Smooth muscle cell (in vitro differentiated cells): ENCODE measurements at regions not wholly inside any gene's neighbourhood (a gene's known extent, or its start where the extent isn't known, plus 50 kb on each side); places are given as distances from the start of the nearest gene placed in this dataset.

Source experiments
- DNase-seq: peaks from one replicate; lab custom pipeline; 2025; ENCODE audit not compliant: unreplicated experiment; lab: John Stamatoyannopoulos, UW
- H2AFZ ChIP-seq: fragments of 200-600 bp; sonication (generic); 2 replicates; pipeline ENCODE4 v1.6.0; 2016; ENCODE audit warnings: antibody characterized with exemption, low read depth, mild to moderate bottlenecking
- H3F3A ChIP-seq: fragments of 200-600 bp; sonication (generic); 2 replicates; pipeline ENCODE4 v1.6.0; 2017; ENCODE audit warnings: antibody characterized with exemption, low read depth
- H3K27ac ChIP-seq: fragments of 200-600 bp; sonication (generic); 2 replicates; pipeline ENCODE4 v1.5.1; 2016; ENCODE audit warnings: low read depth, mild to moderate bottlenecking
- H3K27me3 ChIP-seq: fragments of 200-600 bp; sonication (generic); 2 replicates; pipeline ENCODE4 v1.6.1; 2016; ENCODE audit warnings: low read depth, mild to moderate bottlenecking
- H3K36me3 ChIP-seq: fragments of 200-600 bp; sonication (generic); 2 replicates; pipeline ENCODE4 v1.5.1; 2016; ENCODE audit warnings: low read depth
- H3K4me1 ChIP-seq: fragments of 200-600 bp; sonication (generic); 2 replicates; pipeline ENCODE4 v1.5.1; 2016; ENCODE audit warnings: low read depth
- H3K4me2 ChIP-seq: fragments of 200-600 bp; sonication (generic); 2 replicates; pipeline ENCODE4 v1.6.0; 2016; ENCODE audit warnings: mild to moderate bottlenecking
- H3K4me3 ChIP-seq: fragments of 200-600 bp; sonication (generic); 2 replicates; pipeline ENCODE4 v1.5.1; 2016; ENCODE audit warnings: mild to moderate bottlenecking
- H3K79me2 ChIP-seq: fragments of 200-600 bp; sonication (generic); 2 replicates; pipeline ENCODE4 v1.6.0; 2016; ENCODE audit warnings: low read depth, mild to moderate bottlenecking
- H3K9ac ChIP-seq: fragments of 200-600 bp; sonication (generic); 2 replicates; pipeline ENCODE4 v1.6.0; 2016; ENCODE audit warnings: low read depth
- H3K9me3 ChIP-seq: fragments of 200-600 bp; sonication (generic); replicated peaks from 2 replicates; pipeline ENCODE4 v1.5.1; 2016; ENCODE audit warnings: low read depth
- H4K20me1 ChIP-seq: fragments of 200-600 bp; sonication (generic); 2 replicates; pipeline ENCODE4 v1.6.0; 2016; ENCODE audit warnings: low read depth
- WGBS: methylation state at CpG from one replicate; pipeline ENCODE4 v1.1.7; 2016; ENCODE audit warnings: low lambda C conversion rate; 5-methylcytosine and 5-hydroxymethylcytosine counted together
- TF ChIP-seq, protein P1 (sequence below): fragments of 200-600 bp; sonication (generic); IDR thresholded peaks from 2 replicates; pipeline ENCODE4 v1.5.1; 2017; ENCODE audit warnings: borderline replicate concordance, mild to moderate bottlenecking, antibody characterized with exemption; ENCODE audit not compliant: insufficient read depth, poor library complexity, severe bottlenecking

DNA sequence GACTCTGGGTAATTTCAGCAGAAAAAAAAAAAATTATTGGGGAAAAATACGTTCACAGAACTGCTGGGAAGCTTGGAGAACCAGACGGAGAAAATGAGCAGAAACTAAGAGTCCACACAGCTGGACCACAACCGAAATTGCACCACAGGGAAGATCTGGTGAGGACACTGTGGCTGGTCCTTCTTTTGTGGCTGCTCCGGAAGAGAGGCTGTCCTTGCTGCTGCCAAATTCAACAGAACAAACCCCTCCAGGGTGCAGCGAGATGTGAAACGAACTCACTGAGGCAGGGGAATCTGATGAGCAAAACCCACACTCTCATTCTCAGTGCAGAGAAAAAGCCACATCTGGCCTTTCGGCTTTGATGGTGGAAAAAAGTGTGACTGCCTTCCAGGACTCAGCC lies 200.0 kb downstream of the ACTL7B start:
- 86% methylated on average over 7 of the region's 7 CpGs for WGBS
- no peak overlapping the region for H2AFZ ChIP-seq
- no peaks in the 10 kb centered on the region for H3K27me3 ChIP-seq
- no peaks in the 10 kb centered on the region for H3K4me1 ChIP-seq
- TF ChIP-seq, protein P1, sequence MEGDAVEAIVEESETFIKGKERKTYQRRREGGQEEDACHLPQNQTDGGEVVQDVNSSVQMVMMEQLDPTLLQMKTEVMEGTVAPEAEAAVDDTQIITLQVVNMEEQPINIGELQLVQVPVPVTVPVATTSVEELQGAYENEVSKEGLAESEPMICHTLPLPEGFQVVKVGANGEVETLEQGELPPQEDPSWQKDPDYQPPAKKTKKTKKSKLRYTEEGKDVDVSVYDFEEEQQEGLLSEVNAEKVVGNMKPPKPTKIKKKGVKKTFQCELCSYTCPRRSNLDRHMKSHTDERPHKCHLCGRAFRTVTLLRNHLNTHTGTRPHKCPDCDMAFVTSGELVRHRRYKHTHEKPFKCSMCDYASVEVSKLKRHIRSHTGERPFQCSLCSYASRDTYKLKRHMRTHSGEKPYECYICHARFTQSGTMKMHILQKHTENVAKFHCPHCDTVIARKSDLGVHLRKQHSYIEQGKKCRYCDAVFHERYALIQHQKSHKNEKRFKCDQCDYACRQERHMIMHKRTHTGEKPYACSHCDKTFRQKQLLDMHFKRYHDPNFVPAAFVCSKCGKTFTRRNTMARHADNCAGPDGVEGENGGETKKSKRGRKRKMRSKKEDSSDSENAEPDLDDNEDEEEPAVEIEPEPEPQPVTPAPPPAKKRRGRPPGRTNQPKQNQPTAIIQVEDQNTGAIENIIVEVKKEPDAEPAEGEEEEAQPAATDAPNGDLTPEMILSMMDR: no peak
- H3K27ac ChIP-seq: no peak overlapping the region
- no peaks in the 10 kb centered on the region for H4K20me1 ChIP-seq
- H3K4me3 ChIP-seq: no peak overlapping the region
- H3F3A ChIP-seq: no peaks in the 10 kb centered on the region
- H3K9ac ChIP-seq: no peak overlapping the region
- no peaks in the 10 kb centered on the region for H3K79me2 ChIP-seq
- H3K4me2 ChIP-seq: no peak overlapping the region
- no peaks in the 10 kb centered on the region for H3K36me3 ChIP-seq
- DNase-seq: no peak
- no peaks in the 10 kb centered on the region for H3K9me3 ChIP-seq

DNA sequence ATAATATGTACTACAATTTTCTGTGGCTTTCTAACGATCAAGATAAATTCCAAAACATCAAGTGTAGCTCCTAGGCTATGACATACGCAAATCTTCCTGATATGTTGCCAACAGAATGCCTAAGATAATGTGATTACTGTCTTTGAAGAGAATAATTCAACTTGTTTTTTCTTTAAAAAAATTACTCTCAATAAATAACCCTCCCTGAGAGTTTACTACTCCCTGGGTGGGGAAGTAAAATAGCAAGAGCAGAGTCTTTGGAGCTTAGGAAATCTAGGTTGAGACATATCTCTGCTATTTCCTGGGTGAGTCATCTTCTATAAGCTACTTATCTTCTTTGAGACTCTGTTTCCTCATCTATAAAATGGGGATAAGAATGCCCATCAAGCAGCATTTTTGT lies 201.2 kb downstream of the ACTL7B start:
- H3K9ac ChIP-seq: no peak overlapping the region
- no peak for DNase-seq
- no peak overlapping the region for H3K4me2 ChIP-seq
- H3K27ac ChIP-seq: no peak overlapping the region
- no peaks in the 10 kb centered on the region for H3F3A ChIP-seq
- no peak overlapping the region for H3K4me3 ChIP-seq
- no peaks in the 10 kb centered on the region for H3K9me3 ChIP-seq
- no peaks in the 10 kb centered on the region for H3K4me1 ChIP-seq
- no peaks in the 10 kb centered on the region for H3K36me3 ChIP-seq
- no peaks in the 10 kb centered on the region for H3K27me3 ChIP-seq
- TF ChIP-seq, protein P1: no peak
- 82% methylated on average over 2 of the region's 2 CpGs for WGBS
- no peaks in the 10 kb centered on the region for H3K79me2 ChIP-seq
- H2AFZ ChIP-seq: no peak overlapping the region
- H4K20me1 ChIP-seq: no peaks in the 10 kb centered on the region

DNA sequence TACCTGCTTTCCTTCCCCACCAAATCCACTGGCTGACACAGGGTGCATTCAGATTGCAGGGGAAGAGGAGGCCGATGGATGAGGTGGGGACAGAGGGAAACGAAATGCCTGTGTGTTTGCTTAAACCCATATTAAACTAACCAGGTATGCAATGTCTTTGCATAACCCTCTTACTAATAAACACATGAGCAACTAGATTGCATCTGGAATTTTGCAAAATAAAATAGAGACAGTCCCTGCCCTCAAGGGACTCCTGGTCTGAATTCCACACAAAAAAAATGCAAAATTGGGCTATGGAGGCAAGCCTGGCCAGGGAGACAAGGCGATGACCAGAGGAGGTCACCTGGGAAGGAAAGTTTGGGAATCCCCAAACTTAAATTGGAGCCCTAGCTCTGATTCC lies 202.9 kb downstream of the ACTL7B start:
- WGBS: 91% methylated on average over 3 of the region's 3 CpGs
- no peak for DNase-seq
- TF ChIP-seq, protein P1: no peak

DNA sequence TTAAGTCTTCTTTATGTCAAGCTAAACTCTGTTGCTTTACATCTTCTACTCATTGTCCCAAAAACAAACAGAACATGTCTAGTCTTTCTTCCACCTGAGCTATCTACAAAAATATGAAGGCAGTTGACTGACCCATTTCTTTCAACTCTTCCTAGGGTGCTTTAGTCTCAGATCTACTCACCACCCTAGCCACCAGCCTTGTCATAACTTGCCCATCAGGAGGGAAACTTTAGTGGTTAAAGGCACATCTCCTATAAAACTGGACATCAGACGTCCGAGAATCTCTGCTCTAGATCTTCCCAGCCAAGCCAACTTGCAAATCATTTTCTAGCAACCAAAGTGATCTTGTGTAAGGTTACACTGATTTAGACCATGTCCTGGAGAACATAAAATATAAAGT lies 205.0 kb downstream of the ACTL7B start:
- Histone ChIP-seq H3F3A (no peaks in the 10 kb centered on the region), H3K9ac (no peak overlapping the region), H3K27me3 (no peaks in the 10 kb centered on the region), H3K9me3 (no peaks in the 10 kb centered on the region), H2AFZ (no peak overlapping the region), H3K36me3 (no peaks in the 10 kb centered on the region), H3K4me1 (no peaks in the 10 kb centered on the region), H3K27ac (no peak overlapping the region), H3K4me2 (no peak overlapping the region), H3K79me2 (no peaks in the 10 kb centered on the region), H4K20me1 (no peaks in the 10 kb centered on the region), H3K4me3 (no peak overlapping the region)
- DNase-seq: no peak
- WGBS: 33% methylated on average over 2 of the region's 2 CpGs
- TF ChIP-seq, protein P1: no peak

More for the DNA sequence above, 202.9 kb downstream of the ACTL7B start:
- no peaks in the 10 kb centered on the region for H3K36me3 ChIP-seq
- H3K27me3 ChIP-seq: no peaks in the 10 kb centered on the region
- H3K4me1 ChIP-seq: no peaks in the 10 kb centered on the region
- no peak overlapping the region for H3K9ac ChIP-seq
- no peak overlapping the region for H2AFZ ChIP-seq
- no peak overlapping the region for H3K4me3 ChIP-seq
- H3K4me2 ChIP-seq: no peak overlapping the region
- no peak overlapping the region for H3K27ac ChIP-seq
- no peaks in the 10 kb centered on the region for H3F3A ChIP-seq
- H3K9me3 ChIP-seq: no peaks in the 10 kb centered on the region
- H3K79me2 ChIP-seq: no peaks in the 10 kb centered on the region
- no peaks in the 10 kb centered on the region for H4K20me1 ChIP-seq
